H9 (cell line): ENCODE measurements at regions not wholly inside any gene's neighbourhood (a gene's known extent, or its start where the extent isn't known, plus 50 kb on each side); places are given as distances from the start of the nearest gene placed in this dataset.

Experiments used
- DNase-seq: peaks from one replicate; pipeline ENCODE4 v3.0.0-alpha.2; 2017
- H2AFZ ChIP-seq: one replicate; pipeline ENCODE4 v1.6.1; 2013; ENCODE audit warnings: mild to moderate bottlenecking, low read length, control low read depth, moderate library complexity
- H2AK5ac ChIP-seq: 2 replicates; pipeline ENCODE4 v1.6.1; 2013; ENCODE audit warnings: low read length, control low read depth, mixed read lengths; ENCODE audit not compliant: insufficient read length
- H2BK120ac ChIP-seq: one replicate; pipeline ENCODE4 v1.6.1; 2013; ENCODE audit warnings: low read depth, mild to moderate bottlenecking, low read length, control low read depth, inconsistent platforms; ENCODE audit not compliant: poor library complexity, severe bottlenecking
- H2BK12ac ChIP-seq: 2 replicates; pipeline ENCODE4 v1.6.1; 2013; ENCODE audit warnings: low read length, control low read depth, mixed read lengths, low read depth; ENCODE audit not compliant: insufficient read length
- H2BK15ac ChIP-seq: 2 replicates; pipeline ENCODE4 v1.6.1; 2013; ENCODE audit warnings: low read depth, low read length, control low read depth
- H2BK20ac ChIP-seq: one replicate; pipeline ENCODE4 v1.6.1; 2013; ENCODE audit warnings: low read depth, mild to moderate bottlenecking, low read length, control low read depth, inconsistent platforms; ENCODE audit not compliant: poor library complexity, severe bottlenecking
- H2BK5ac ChIP-seq: 2 replicates; pipeline ENCODE4 v1.6.1; 2013; ENCODE audit warnings: low read length, control low read depth, mixed read lengths; ENCODE audit not compliant: insufficient read length
- H3K14ac ChIP-seq: 2 replicates; pipeline ENCODE4 v1.6.1; 2013; ENCODE audit warnings: low read length, control low read depth; ENCODE audit not compliant: insufficient read depth
- H3K18ac ChIP-seq: 2 replicates; pipeline ENCODE4 v1.6.1; 2013; ENCODE audit warnings: low read depth, mild to moderate bottlenecking, mixed read lengths, low read length, control low read depth; ENCODE audit not compliant: insufficient read length
- H3K23ac ChIP-seq: 2 replicates; pipeline ENCODE4 v1.6.1; 2013; ENCODE audit warnings: low read length, control low read depth, mixed read lengths, low read depth; ENCODE audit not compliant: insufficient read length
- H3K23me2 ChIP-seq: 2 replicates; pipeline ENCODE4 v1.6.1; 2013; ENCODE audit warnings: low read depth, mild to moderate bottlenecking, mixed read lengths, low read length, control low read depth; ENCODE audit not compliant: insufficient read length, poor library complexity, severe bottlenecking
- H3K27ac ChIP-seq: 2 replicates; pipeline ENCODE4 v1.5.1; 2013; ENCODE audit warnings: low read length, control low read depth, mixed read lengths, low read depth; ENCODE audit not compliant: insufficient read length
- H3K27me3 ChIP-seq: 2 replicates; pipeline ENCODE4 v1.6.1; 2013; ENCODE audit warnings: low read length, control low read depth, inconsistent platforms; ENCODE audit not compliant: insufficient read depth
- H3K4ac ChIP-seq: 2 replicates; pipeline ENCODE4 v1.6.1; 2013; ENCODE audit warnings: low read depth, mild to moderate bottlenecking, control low read depth, inconsistent platforms, low read length, moderate library complexity
- H3K4me1 ChIP-seq: 2 replicates; pipeline ENCODE4 v1.6.1; 2013; ENCODE audit warnings: low read length, control low read depth, inconsistent platforms; ENCODE audit not compliant: insufficient read depth
- H3K4me2 ChIP-seq: 2 replicates; pipeline ENCODE4 v1.6.1; 2013; ENCODE audit warnings: low read length, control low read depth, mixed read lengths; ENCODE audit not compliant: insufficient read length, insufficient read depth
- H3K56ac ChIP-seq: 2 replicates; pipeline ENCODE4 v1.6.1; 2013; ENCODE audit warnings: low read depth, mild to moderate bottlenecking, mixed read lengths, low read length, control low read depth; ENCODE audit not compliant: insufficient read length
- H3K79me1 ChIP-seq: 2 replicates; pipeline ENCODE4 v1.6.1; 2013; ENCODE audit warnings: low read depth, mild to moderate bottlenecking, moderate library complexity, low read length, control low read depth, inconsistent platforms; ENCODE audit not compliant: insufficient read depth, poor library complexity, severe bottlenecking
- H3K79me2 ChIP-seq: 2 replicates; pipeline ENCODE4 v1.6.1; 2013; ENCODE audit warnings: low read length, control low read depth, inconsistent platforms; ENCODE audit not compliant: insufficient read depth
- H3K9ac ChIP-seq: 2 replicates; pipeline ENCODE4 v1.6.1; 2013; ENCODE audit warnings: low read length, control low read depth, mixed read lengths; ENCODE audit not compliant: insufficient read length; ENCODE audit errors: extremely low read depth
- H3K9me3 ChIP-seq: one replicate; pipeline ENCODE4 v1.6.1; 2013; ENCODE audit warnings: low read depth, low read length, inconsistent platforms; ENCODE audit not compliant: control insufficient read depth
- H3T11ph ChIP-seq: one replicate; pipeline ENCODE4 v1.6.1; 2013; ENCODE audit warnings: mild to moderate bottlenecking, low read length, control low read depth, inconsistent platforms
- H4K20me1 ChIP-seq: one replicate; pipeline ENCODE4 v1.6.1; 2013; ENCODE audit not compliant: control insufficient read depth, insufficient read length, insufficient read depth
- H4K5ac ChIP-seq: 2 replicates; pipeline ENCODE4 v1.6.1; 2013; ENCODE audit warnings: low read depth, mild to moderate bottlenecking, mixed read lengths, low read length, control low read depth; ENCODE audit not compliant: insufficient read length
- H4K8ac ChIP-seq: replicated peaks from 2 replicates; pipeline ENCODE4 v1.6.1; 2013; ENCODE audit warnings: low read length, control low read depth, mixed read lengths, low read depth; ENCODE audit not compliant: insufficient read length
- H4K91ac ChIP-seq: 2 replicates; pipeline ENCODE4 v1.6.1; 2013; ENCODE audit warnings: low read depth, mild to moderate bottlenecking, moderate library complexity, mixed read lengths, low read length, control low read depth; ENCODE audit not compliant: insufficient read length
- H3K27ac Mint-ChIP-seq, 3 experiments: 2 replicates in 2 of 3; 3 replicates in 1 of 3; pipeline ENCODE4 v1.8.0; 2020 to 2021; ENCODE audit warnings: mixed read lengths in 3 of 3, mild to moderate bottlenecking in 1 of 3, moderate library complexity in 1 of 3
- H3K27me3 Mint-ChIP-seq: 2 replicates; pipeline ENCODE4 v1.8.0; 2021; ENCODE audit warnings: low read depth, mild to moderate bottlenecking, moderate library complexity, mixed read lengths
- H3K36me3 Mint-ChIP-seq, 3 experiments: 2 replicates in 2 of 3; 3 replicates in 1 of 3; pipeline ENCODE4 v1.8.0; 2020 to 2021; ENCODE audit warnings: low read depth in 3 of 3, mixed read lengths in 3 of 3; ENCODE audit not compliant: insufficient read depth in 1 of 3
- H3K4me1 Mint-ChIP-seq, 2 experiments: 2 replicates each; pipeline ENCODE4 v1.8.0; 2020; ENCODE audit warnings: mixed read lengths in 2 of 2
- H3K4me3 Mint-ChIP-seq, 2 experiments: 2 replicates in 1 of 2; 3 replicates in 1 of 2; pipeline ENCODE4 v1.8.0; 2020 to 2021; ENCODE audit warnings: mild to moderate bottlenecking in 2 of 2, mixed read lengths in 2 of 2, moderate library complexity in 1 of 2
- H3K9me3 Mint-ChIP-seq, 2 experiments: 2 replicates in 1 of 2; 3 replicates in 1 of 2; pipeline ENCODE4 v1.8.0; 2020; ENCODE audit warnings: mild to moderate bottlenecking in 2 of 2, mixed read lengths in 2 of 2, moderate library complexity in 1 of 2
- CTCF ChIP-seq: fragments of 200-600 bp; sonication (generic); conservative IDR thresholded peaks from 3 replicates; pipeline ENCODE4 v1.8.0; 2021; ENCODE audit warnings: antibody characterized with exemption, mild to moderate bottlenecking

GRCh38 chr2:67717692-67718091 lies 320.6 kb downstream of the ETAA1 start:
- Histone ChIP-seq H3K4me1 (no peaks in the 10 kb centered on the region), H3K23me2 (no peaks in the 10 kb centered on the region), H3T11ph (no peak overlapping the region), H4K5ac (no peak overlapping the region), H2BK5ac (no peak overlapping the region), H3K27ac (no peak overlapping the region), H3K14ac (no peak overlapping the region), H2AFZ (no peak overlapping the region), H3K9ac (no peak overlapping the region), H3K23ac (no peak overlapping the region), H3K18ac (no peak overlapping the region), H2AK5ac (no peak overlapping the region), H3K27me3 (no peaks in the 10 kb centered on the region), H4K91ac (no peak overlapping the region), H3K4me2 (no peak overlapping the region), H3K79me1 (no peaks in the 10 kb centered on the region), H3K79me2 (no peaks in the 10 kb centered on the region), H4K8ac (no peak overlapping the region), H3K56ac (no peak overlapping the region), H4K20me1 (no peaks in the 10 kb centered on the region), H3K4ac (no peak overlapping the region), H3K9me3 (peaks cover 7% of the 10 kb centered on the region), H2BK20ac (no peak overlapping the region), H2BK15ac (no peak overlapping the region), H2BK12ac (no peak overlapping the region), H2BK120ac (no peak overlapping the region)
- Mint-ChIP-seq H3K4me1 (no peaks in the 10 kb centered on the region), H3K27ac (no peak overlapping the region), H3K9me3 (peaks cover 11% of the 10 kb centered on the region in 2 experiments), H3K36me3 (peaks cover 0 to 11% (median 3%) of the 10 kb centered on the region in 3 experiments; a peak in 3 of 7 replicates), H3K4me3 (no peak overlapping the region), H3K27me3 (no peaks in the 10 kb centered on the region)
- no peak for TF ChIP-seq CTCF
- no peak for DNase-seq
